Progenitor cell of endocrine pancreas (in vitro differentiated cells): ENCODE measurements at regions not wholly inside any gene's neighbourhood (a gene's known extent, or its start where the extent isn't known, plus 50 kb on each side); places are given as distances from the start of the nearest gene placed in this dataset.

Source experiments
- DNase-seq: peaks from one replicate; pipeline ENCODE4 v3.0.0; 2021; ENCODE audit warnings: low spot score; ENCODE audit not compliant: unreplicated experiment
- H3K27ac Mint-ChIP-seq: 2 replicates; pipeline ENCODE4 v1.8.0; 2021; ENCODE audit warnings: mild to moderate bottlenecking, moderate library complexity, mixed read lengths
- H3K27me3 Mint-ChIP-seq: 2 replicates; pipeline ENCODE4 v1.8.0; 2021; ENCODE audit warnings: mixed read lengths
- H3K36me3 Mint-ChIP-seq: 2 replicates; pipeline ENCODE4 v1.8.0; 2022; ENCODE audit warnings: mixed read lengths; ENCODE audit not compliant: insufficient read depth
- H3K4me1 Mint-ChIP-seq: 2 replicates; pipeline ENCODE4 v1.8.0; 2021; ENCODE audit warnings: low read depth, mixed read lengths
- H3K4me3 Mint-ChIP-seq: 2 replicates; pipeline ENCODE4 v1.8.0; 2021; ENCODE audit warnings: low read depth, mild to moderate bottlenecking, moderate library complexity, mixed read lengths
- H3K9me3 Mint-ChIP-seq: 2 replicates; pipeline ENCODE4 v1.8.0; 2021; ENCODE audit warnings: low read depth, mixed read lengths
- CTCF ChIP-seq: fragments of 200-600 bp; sonication (generic); IDR thresholded peaks from one replicate; pipeline ENCODE4 v1.5.0; 2021; ENCODE audit warnings: antibody characterized with exemption, mild to moderate bottlenecking; ENCODE audit not compliant: unreplicated experiment

- H3K27me3 Mint-ChIP-seq: no peaks in the 10 kb centered on the region
- H3K4me1 Mint-ChIP-seq: peaks cover 7% of the 10 kb centered on the region
- peaks cover 1% of the 10 kb centered on the region for H3K36me3 Mint-ChIP-seq
- TF ChIP-seq CTCF: no peak
- DNase-seq: no peak
- peaks cover 7% of the 10 kb centered on the region for H3K9me3 Mint-ChIP-seq
- no peak overlapping the region for H3K4me3 Mint-ChIP-seq
- no peak overlapping the region for H3K27ac Mint-ChIP-seq
Measured at GRCh38 chr3:69442771-69443311, 57.0 kb upstream of the FRMD4B start.

- Mint-ChIP-seq H3K36me3 (peaks cover 1% of the 10 kb centered on the region), H3K4me3 (no peak overlapping the region), H3K4me1 (peaks cover 7% of the 10 kb centered on the region), H3K9me3 (peaks cover 7% of the 10 kb centered on the region), H3K27ac (no peak overlapping the region), H3K27me3 (no peaks in the 10 kb centered on the region)
- DNase-seq: no peak
- no peak for TF ChIP-seq CTCF
Measured at GRCh38 chr3:69441732-69442131, 55.8 kb upstream of the FRMD4B start.

- Mint-ChIP-seq H3K9me3 (peaks cover 7% of the 10 kb centered on the region), H3K27me3 (no peaks in the 10 kb centered on the region), H3K27ac (no peak overlapping the region), H3K36me3 (peaks cover 1% of the 10 kb centered on the region), H3K4me3 (no peak overlapping the region), H3K4me1 (peaks cover 7% of the 10 kb centered on the region)
- no peak for DNase-seq
- TF ChIP-seq CTCF: no peak
Measured at GRCh38 chr3:69441040-69441439, 55.2 kb upstream of the FRMD4B start.

GRCh38 chr3:69439643-69440270, 53.9 kb upstream of the FRMD4B start:
- Mint-ChIP-seq H3K4me3 (no peak overlapping the region), H3K36me3 (peaks cover 1% of the 10 kb centered on the region), H3K27ac (no peak overlapping the region), H3K27me3 (no peaks in the 10 kb centered on the region), H3K4me1 (peaks cover 7% of the 10 kb centered on the region), H3K9me3 (peaks cover 7% of the 10 kb centered on the region)
- no peak for DNase-seq
- TF ChIP-seq CTCF: peak; percentile 62

- Mint-ChIP-seq H3K36me3 (no peaks in the 10 kb centered on the region), H3K27ac (peak overlapping the region; percentile 41), H3K27me3 (no peaks in the 10 kb centered on the region), H3K4me1 (peaks cover 12% of the 10 kb centered on the region), H3K9me3 (no peaks in the 10 kb centered on the region), H3K4me3 (no peak overlapping the region)
- no peak for DNase-seq
- no peak for TF ChIP-seq CTCF
Measured at GRCh38 chr3:69438476-69438875, 52.6 kb upstream of the FRMD4B start.
